Skeletal muscle tissue (tissue), 3 donors: ENCODE measurements at regions not wholly inside any gene's neighbourhood (a gene's known extent, or its start where the extent isn't known, plus 50 kb on each side); places are given as distances from the start of the nearest gene placed in this dataset.

ENCODE experiments used
- H3K27ac ChIP-seq: one replicate; pipeline ENCODE4 v1.7.0; 2013; ENCODE audit warnings: mild to moderate bottlenecking, low read depth, low read length, inconsistent platforms
- H3K27me3 ChIP-seq, 3 donors: one replicate each; pipeline ENCODE4 v1.7.0; 2013; ENCODE audit warnings: low read length in 3 of 3; ENCODE audit not compliant: control insufficient read depth in 3 of 3, insufficient read depth in 3 of 3
- H3K36me3 ChIP-seq, 3 donors: one replicate each; pipeline ENCODE4 v1.7.0; 2013; ENCODE audit warnings: low read length in 3 of 3; ENCODE audit not compliant: control insufficient read depth in 3 of 3, insufficient read depth in 3 of 3
- H3K4me1 ChIP-seq, 3 donors: one replicate each; pipeline ENCODE4 v1.7.0; 2013; ENCODE audit warnings: low read length in 3 of 3, mild to moderate bottlenecking in 3 of 3; ENCODE audit not compliant: control insufficient read depth in 3 of 3, insufficient read depth in 3 of 3
- H3K4me3 ChIP-seq, 3 donors: one replicate each; pipeline ENCODE4 v1.7.0; 2013; ENCODE audit warnings: low read length in 3 of 3
- H3K9ac ChIP-seq, 3 donors: one replicate each; pipeline ENCODE4 v1.7.0; 2013; ENCODE audit warnings: low read length in 3 of 3, mild to moderate bottlenecking in 3 of 3, moderate library complexity in 2 of 3, low read depth in 1 of 3
- H3K9me3 ChIP-seq, 3 donors: one replicate each; pipeline ENCODE4 v1.7.0; 2013; ENCODE audit warnings: low read length in 3 of 3; ENCODE audit not compliant: control insufficient read depth in 3 of 3
- donor health status: Osteomylitis.

DNA sequence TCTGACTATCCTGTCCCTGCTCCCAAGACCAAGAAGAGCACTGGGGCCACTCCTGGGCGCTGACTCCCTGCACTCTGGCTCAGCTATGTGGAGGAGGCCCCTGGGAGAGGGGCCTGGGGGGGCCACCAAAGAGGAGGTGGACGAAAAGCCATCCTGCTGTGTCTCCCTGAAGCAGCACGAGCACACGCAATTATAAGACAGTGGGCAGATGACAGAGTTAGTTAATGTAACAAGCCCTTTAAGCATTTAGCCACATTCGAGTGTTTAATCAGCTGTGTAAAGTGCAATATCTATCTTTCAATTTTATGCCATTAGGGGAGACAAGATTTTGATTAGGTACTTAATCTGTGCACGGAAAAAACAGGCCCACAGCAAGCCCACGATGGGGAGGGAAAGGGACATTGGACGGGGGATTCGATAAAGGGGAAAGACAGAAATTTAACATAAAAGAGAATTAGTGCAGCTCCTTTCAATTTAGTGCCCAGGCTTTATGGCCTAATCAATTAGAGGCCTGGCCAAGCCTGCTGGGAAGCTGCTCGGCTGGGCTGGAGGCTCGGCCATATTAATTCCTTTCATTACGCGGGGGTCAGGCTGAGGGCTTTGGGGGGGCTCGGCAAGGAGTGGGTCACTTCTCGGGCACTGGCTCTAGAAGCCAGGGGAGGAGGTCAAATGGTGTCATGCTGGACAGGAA lies 286.2 kb downstream of the DHX35 start:
- no peak overlapping the region for H3K4me3 ChIP-seq
- H3K27me3 ChIP-seq = peaks cover 0 to 2% (median 0%) of the 10 kb centered on the region in 3 donors
- no peak overlapping the region for H3K27ac ChIP-seq

DNA sequence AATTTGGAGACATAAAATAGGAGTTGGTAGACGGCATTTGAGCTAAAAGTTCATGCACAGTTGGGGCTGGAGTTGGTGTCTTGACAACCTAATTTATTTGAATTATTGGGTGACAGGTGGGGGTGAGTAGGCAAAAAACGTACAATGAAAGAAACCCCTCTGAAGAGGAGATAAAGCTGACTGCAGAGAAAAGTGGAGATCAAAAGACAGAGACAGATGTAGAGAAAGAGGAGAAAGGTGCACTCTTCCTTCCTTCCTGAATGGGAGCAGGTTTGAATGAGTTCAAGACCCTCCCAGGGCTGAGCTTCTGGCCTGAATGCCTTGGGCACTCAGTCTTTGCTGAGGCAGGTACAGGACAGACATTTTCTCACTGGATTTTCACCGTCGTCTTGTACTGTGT lies 284.3 kb downstream of the DHX35 start:
- Histone ChIP-seq H3K27me3 (peaks cover 0 to 2% (median 0%) of the 10 kb centered on the region in 3 donors), H3K36me3 (no peaks in the 10 kb centered on the region), H3K27ac (no peak overlapping the region), H3K4me1 (no peaks in the 10 kb centered on the region), H3K9ac (no peak overlapping the region), H3K4me3 (no peak overlapping the region), H3K9me3 (peaks cover 0 to 3% (median 0%) of the 10 kb centered on the region in 3 donors)

More for the DNA sequence above, 286.2 kb downstream of the DHX35 start:
- Histone ChIP-seq H3K9me3 (no peaks in the 10 kb centered on the region), H3K9ac (no peak overlapping the region), H3K36me3 (no peaks in the 10 kb centered on the region), H3K4me1 (no peaks in the 10 kb centered on the region)

DNA sequence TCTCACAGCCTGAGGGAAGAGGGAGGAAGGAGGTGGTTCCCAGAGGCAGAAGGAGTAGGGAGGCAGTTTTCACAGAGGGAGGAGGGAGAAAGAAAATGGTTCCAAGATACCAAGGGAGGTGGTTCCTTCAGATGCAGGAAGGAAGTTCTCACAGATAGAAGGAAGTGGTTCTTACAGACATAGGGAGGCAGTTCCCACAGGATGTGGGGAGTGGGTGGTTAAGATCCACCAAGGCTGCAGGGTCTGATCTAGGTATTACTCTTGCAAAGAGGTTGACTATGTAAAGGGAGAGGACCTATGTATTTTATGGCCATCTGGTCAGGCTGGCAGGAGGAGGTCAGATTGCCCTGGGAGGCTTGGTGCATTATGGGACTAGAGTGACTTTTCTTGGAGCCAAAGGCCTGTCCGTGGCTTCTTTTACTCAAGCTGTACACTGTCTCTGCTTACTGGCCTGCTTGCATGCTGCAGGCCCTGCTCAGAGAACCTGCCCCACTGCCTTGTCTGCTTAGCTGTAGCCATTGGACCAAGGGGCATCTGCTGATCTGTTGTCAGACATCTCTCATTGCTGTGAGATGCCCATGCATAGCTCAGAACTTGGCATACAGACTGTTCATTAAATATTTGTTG lies 283.7 kb downstream of the DHX35 start:
- Histone ChIP-seq H3K36me3 (no peaks in the 10 kb centered on the region), H3K27ac (no peak overlapping the region), H3K27me3 (peaks cover 0 to 2% (median 0%) of the 10 kb centered on the region in 3 donors), H3K9me3 (peaks cover 0 to 3% (median 0%) of the 10 kb centered on the region in 3 donors), H3K4me1 (no peaks in the 10 kb centered on the region), H3K4me3 (no peak overlapping the region), H3K9ac (no peak overlapping the region)

DNA sequence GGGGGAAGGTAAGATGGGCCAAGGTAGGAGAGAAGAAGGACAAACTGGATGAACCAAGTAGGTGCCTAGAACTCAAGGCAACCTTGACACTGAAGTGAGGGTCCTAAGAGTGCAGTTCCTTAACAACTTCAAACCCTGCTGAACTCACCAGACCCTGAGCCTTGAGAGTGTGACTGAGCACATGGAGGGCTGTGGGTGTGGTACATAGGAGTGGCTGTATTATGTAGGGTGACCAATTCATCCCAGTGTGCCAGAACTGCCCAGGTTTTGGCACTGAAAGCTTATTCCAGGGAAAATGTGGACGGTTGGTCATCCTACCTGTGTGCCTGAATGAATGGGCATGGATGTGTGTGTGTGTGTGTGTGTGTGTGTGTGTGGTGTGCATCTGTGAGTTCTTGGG lies 281.8 kb downstream of the DHX35 start:
- Histone ChIP-seq H3K9ac (no peak overlapping the region), H3K27me3 (peaks cover 0 to 2% (median 0%) of the 10 kb centered on the region in 3 donors), H3K4me1 (no peaks in the 10 kb centered on the region), H3K9me3 (peaks cover 0 to 3% (median 0%) of the 10 kb centered on the region in 3 donors), H3K4me3 (no peak overlapping the region), H3K27ac (no peak overlapping the region), H3K36me3 (no peaks in the 10 kb centered on the region)

DNA sequence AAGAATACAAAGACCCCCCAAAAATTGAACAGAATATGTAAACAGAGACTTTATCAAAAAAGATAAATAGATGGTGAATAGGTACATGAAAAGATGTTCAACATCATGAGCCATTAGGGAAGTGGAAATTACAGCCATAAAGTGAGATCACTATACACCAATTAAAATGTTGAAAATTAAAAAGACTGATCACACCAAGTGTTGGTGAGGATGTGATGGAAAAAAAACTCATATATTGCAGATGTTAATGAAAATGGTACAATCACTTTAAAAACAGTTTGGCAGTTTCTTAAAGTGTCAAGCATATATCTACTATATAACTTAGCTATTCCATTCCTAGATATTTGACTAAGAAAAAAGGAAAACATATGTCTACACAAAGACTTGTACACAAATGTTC lies 280.5 kb downstream of the DHX35 start:
- no peaks in the 10 kb centered on the region for H3K36me3 ChIP-seq
- peaks cover 0 to 3% (median 0%) of the 10 kb centered on the region in 3 donors for H3K9me3 ChIP-seq
- peaks cover 0 to 2% (median 0%) of the 10 kb centered on the region in 3 donors for H3K27me3 ChIP-seq
- no peak overlapping the region for H3K27ac ChIP-seq
- no peaks in the 10 kb centered on the region for H3K4me1 ChIP-seq
- no peak overlapping the region for H3K9ac ChIP-seq
- no peak overlapping the region for H3K4me3 ChIP-seq

DNA sequence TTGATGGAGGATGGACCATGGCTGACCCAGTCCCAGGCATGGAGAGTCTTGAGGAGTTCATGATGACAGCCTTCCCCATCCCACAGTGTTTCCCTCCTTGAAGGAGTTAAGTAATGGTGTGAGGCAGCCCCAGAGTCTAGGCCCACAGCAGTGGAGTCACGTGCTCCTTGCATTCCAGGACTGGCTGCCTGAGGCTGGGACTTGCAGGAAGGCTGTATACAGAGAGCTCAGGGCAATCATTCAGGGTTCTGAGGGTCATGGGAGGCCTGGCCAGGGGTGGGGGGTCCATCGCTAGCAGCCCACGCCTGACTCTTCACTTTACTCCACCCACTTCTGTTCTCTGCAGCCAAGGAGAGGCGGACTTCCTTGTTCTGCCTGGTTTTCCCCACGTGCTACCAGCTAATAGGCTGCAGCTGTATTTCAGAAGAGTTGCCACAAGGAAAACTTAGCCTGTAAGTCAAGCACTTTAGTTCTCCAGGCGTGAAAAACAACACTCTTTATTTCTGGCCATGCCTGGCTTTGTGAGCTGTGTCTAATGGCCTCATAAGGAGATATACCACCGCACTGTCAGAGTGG lies 272.5 kb downstream of the DHX35 start:
- Histone ChIP-seq H3K4me3 (no peak overlapping the region), H3K27ac (no peak overlapping the region), H3K9me3 (no peaks in the 10 kb centered on the region), H3K27me3 (peaks cover 0 to 3% (median 0%) of the 10 kb centered on the region in 3 donors), H3K4me1 (no peaks in the 10 kb centered on the region), H3K36me3 (no peaks in the 10 kb centered on the region), H3K9ac (no peak overlapping the region)

DNA sequence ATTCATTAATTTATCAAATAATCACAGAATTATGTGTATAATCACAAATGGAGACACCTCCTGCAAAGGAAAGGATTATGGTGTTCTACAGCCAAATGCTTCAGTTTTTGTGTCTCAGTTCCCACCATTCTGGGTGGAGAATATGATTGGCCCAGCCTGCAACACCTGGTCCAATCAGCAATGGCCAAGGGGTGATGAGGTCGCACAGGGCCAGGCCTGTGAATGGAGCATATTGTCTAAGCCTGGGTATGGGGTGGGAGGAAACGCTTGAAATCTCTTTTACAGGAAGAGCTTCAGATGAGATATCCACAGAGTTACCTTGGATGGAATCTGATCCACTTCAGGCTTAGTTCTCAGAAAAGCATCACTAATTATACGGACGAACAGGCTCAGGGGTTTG lies 271.6 kb downstream of the DHX35 start:
- no peaks in the 10 kb centered on the region for H3K4me1 ChIP-seq
- no peaks in the 10 kb centered on the region for H3K36me3 ChIP-seq
- H3K27ac ChIP-seq = no peak overlapping the region
- H3K9me3 ChIP-seq = no peaks in the 10 kb centered on the region
- peaks cover 0 to 3% (median 0%) of the 10 kb centered on the region in 3 donors for H3K27me3 ChIP-seq
- H3K4me3 ChIP-seq = no peak overlapping the region
- no peak overlapping the region for H3K9ac ChIP-seq

DNA sequence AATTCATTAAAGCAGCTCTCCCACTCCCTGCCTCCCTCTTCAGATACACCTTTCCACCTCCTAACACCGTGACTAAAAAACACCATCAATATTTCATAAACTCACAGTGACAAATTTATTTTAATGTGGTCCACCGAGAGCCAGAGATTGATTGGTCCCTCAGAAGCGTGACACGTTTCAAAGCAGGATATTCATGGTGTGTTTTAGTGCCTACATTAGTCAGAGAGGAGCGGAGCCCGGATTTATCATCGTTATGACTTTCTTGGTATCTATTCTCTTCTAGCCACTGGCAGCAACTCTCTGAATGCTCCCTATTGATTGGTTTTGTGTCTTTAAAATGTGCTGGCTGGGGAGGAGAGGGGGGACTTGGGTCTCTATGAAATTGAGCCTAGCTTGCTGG lies 265.3 kb downstream of the DHX35 start:
- no peaks in the 10 kb centered on the region for H3K36me3 ChIP-seq
- no peak overlapping the region for H3K4me3 ChIP-seq
- no peak overlapping the region for H3K9ac ChIP-seq
- no peak overlapping the region for H3K27ac ChIP-seq
- H3K4me1 ChIP-seq = no peaks in the 10 kb centered on the region
- H3K27me3 ChIP-seq = no peaks in the 10 kb centered on the region
- no peaks in the 10 kb centered on the region for H3K9me3 ChIP-seq

DNA sequence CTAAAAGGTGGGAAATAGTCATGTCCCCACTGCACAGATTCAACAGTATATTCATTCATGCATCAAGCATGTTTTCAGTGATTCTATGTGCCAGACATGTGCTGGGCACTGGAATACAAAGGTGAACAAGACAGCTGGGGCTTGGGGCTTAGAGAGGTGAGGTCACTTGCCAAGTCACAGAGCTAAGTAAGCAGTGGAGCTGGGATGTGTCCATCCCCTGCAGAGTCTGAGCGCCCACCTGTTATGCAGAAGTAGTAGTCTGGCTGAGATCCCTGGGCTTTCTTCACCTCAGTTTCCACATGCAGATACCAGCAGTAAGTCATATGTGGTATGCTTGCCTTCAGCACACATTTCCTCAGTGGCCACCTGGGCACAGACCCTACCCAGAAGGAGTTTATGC lies 263.8 kb downstream of the DHX35 start:
- H3K4me1 ChIP-seq = no peaks in the 10 kb centered on the region
- H3K9ac ChIP-seq = no peak overlapping the region
- H3K9me3 ChIP-seq = no peaks in the 10 kb centered on the region
- H3K27me3 ChIP-seq = no peaks in the 10 kb centered on the region
- H3K27ac ChIP-seq = no peak overlapping the region
- no peaks in the 10 kb centered on the region for H3K36me3 ChIP-seq
- H3K4me3 ChIP-seq = no peak overlapping the region

DNA sequence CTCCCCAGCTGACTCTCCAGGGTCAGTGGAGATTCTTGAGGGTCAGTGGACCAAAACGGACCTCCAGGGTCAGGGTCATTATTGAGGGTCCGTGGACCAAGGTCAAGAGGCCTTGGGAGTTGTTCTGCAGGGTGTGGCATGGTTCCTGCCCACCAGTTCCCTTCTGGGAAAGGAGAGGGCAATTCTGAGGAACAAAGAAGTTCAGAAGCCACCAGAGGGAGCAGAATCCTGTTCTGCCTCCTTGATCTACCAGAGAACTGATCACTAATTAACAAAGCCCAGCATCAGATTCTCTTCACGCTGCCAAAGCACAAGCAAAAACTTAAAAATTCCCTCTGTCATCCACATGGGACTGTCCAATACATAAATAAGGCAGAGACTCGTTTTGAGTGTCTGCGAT lies 263.4 kb downstream of the DHX35 start:
- Histone ChIP-seq H3K4me1 (no peaks in the 10 kb centered on the region), H3K9ac (no peak overlapping the region), H3K27me3 (no peaks in the 10 kb centered on the region), H3K27ac (no peak overlapping the region), H3K4me3 (no peak overlapping the region), H3K36me3 (no peaks in the 10 kb centered on the region), H3K9me3 (no peaks in the 10 kb centered on the region)
